SK-N-SH treated with all-trans-retinoic acid at 6 μM for 48 hours (cell line): ENCODE measurements at regions not wholly inside any gene's neighbourhood (a gene's known extent, or its start where the extent isn't known, plus 50 kb on each side); places are given as distances from the start of the nearest gene placed in this dataset.
"Not testable (repeated sequence)": the region's sequence is repeated elsewhere in the genome, so short reads cannot be mapped to it uniquely, and the experiment has no call there.

ENCODE experiments used
- ATAC-seq: fragments of 200-7000 bp; cut with Tn5 transposase; 3 replicates; pipeline ENCODE4 v1.9.1; 2020; ENCODE audit warnings: mild to moderate bottlenecking, moderate library complexity
- ARNTL ChIP-seq: fragments of 450-650 bp; formaldehyde crosslinking; IDR thresholded peaks from 2 replicates; pipeline ENCODE4 v1.5.0; 2020; ENCODE audit warnings: low read depth, mild to moderate bottlenecking, moderate library complexity, borderline replicate concordance
- BACH2 ChIP-seq: fragments of 250-450 bp; sonication (Bioruptor Pico); IDR thresholded peaks from 2 replicates; pipeline ENCODE4 v1.9.0; 2021; ENCODE audit warnings: mild to moderate bottlenecking, borderline replicate concordance
- CSDC2 ChIP-seq: fragments of 250-450 bp; sonication (Bioruptor Pico); IDR thresholded peaks from 2 replicates; pipeline ENCODE4 v1.5.0; 2020; ENCODE audit warnings: mild to moderate bottlenecking, moderate library complexity
- ESRRG ChIP-seq: fragments of 250-450 bp; sonication (Bioruptor Pico); IDR thresholded peaks from 2 replicates; pipeline ENCODE4 v1.6.1; 2021; ENCODE audit warnings: mild to moderate bottlenecking
- OSR1 ChIP-seq: fragments of 250-450 bp; sonication (Bioruptor Pico); IDR thresholded peaks from 2 replicates; pipeline ENCODE4 v1.8.0; 2022; ENCODE audit warnings: moderate library complexity, mild to moderate bottlenecking, inconsistent platforms
- PPARA ChIP-seq: fragments of 250-450 bp; sonication (Bioruptor Pico); IDR thresholded peaks from 2 replicates; pipeline ENCODE4 v1.5.0; 2020; ENCODE audit warnings: mild to moderate bottlenecking, borderline replicate concordance
- RARB ChIP-seq: fragments of 250-450 bp; sonication (Bioruptor Pico); IDR thresholded peaks from 2 replicates; pipeline ENCODE4 v1.8.0; 2021; ENCODE audit warnings: mild to moderate bottlenecking, moderate library complexity
- SNAI2 ChIP-seq: fragments of 250-450 bp; sonication (Bioruptor Pico); IDR thresholded peaks from 2 replicates; pipeline ENCODE4 v1.5.0; 2020; ENCODE audit warnings: mild to moderate bottlenecking, moderate library complexity
- TCF4 ChIP-seq: fragments of 250-450 bp; sonication (Bioruptor Pico); IDR thresholded peaks from 2 replicates; pipeline ENCODE4 v1.8.0; 2021; ENCODE audit warnings: mild to moderate bottlenecking, moderate library complexity, borderline replicate concordance
- TOX ChIP-seq: fragments of 250-450 bp; sonication (Bioruptor Pico); IDR thresholded peaks from 2 replicates; pipeline ENCODE4 v1.8.0; 2021; ENCODE audit warnings: mild to moderate bottlenecking, moderate library complexity, borderline replicate concordance
- ZC3H10 ChIP-seq: fragments of 250-450 bp; sonication (Bioruptor Pico); IDR thresholded peaks from 2 replicates; pipeline ENCODE4 v1.5.1; 2021; ENCODE audit warnings: mild to moderate bottlenecking, moderate library complexity
- ZFP3 ChIP-seq: fragments of 250-450 bp; sonication (Bioruptor Pico); IDR thresholded peaks from 2 replicates; pipeline ENCODE4 v1.5.0; 2020; ENCODE audit warnings: mild to moderate bottlenecking, moderate library complexity
- ZFP30 ChIP-seq: fragments of 450-650 bp; formaldehyde crosslinking; IDR thresholded peaks from 2 replicates; pipeline ENCODE4 v1.5.0; 2022; ENCODE audit warnings: mild to moderate bottlenecking, moderate library complexity
- ZNF565 ChIP-seq: fragments of 450-650 bp; formaldehyde crosslinking; conservative IDR thresholded peaks from 2 replicates; pipeline ENCODE4 v1.5.0; 2020; ENCODE audit warnings: low read depth, mild to moderate bottlenecking, moderate library complexity
- ZNF70 ChIP-seq: fragments of 450-650 bp; formaldehyde crosslinking; IDR thresholded peaks from 2 replicates; pipeline ENCODE4 v1.5.0; 2020; ENCODE audit warnings: mild to moderate bottlenecking, moderate library complexity
- ZNF8 ChIP-seq: fragments of 450-650 bp; formaldehyde crosslinking; IDR thresholded peaks from 2 replicates; pipeline ENCODE4 v1.5.0; 2020; ENCODE audit warnings: mild to moderate bottlenecking, moderate library complexity
- TF ChIP-seq, protein P1 (sequence below): fragments of 250-450 bp; sonication (Bioruptor Pico); IDR thresholded peaks from 2 replicates; pipeline ENCODE4 v1.8.0; 2020; ENCODE audit warnings: mild to moderate bottlenecking, moderate library complexity, borderline replicate concordance
- TF ChIP-seq, protein P2 (sequence below): fragments of 250-450 bp; sonication (Bioruptor Pico); IDR thresholded peaks from 2 replicates; pipeline ENCODE4 v1.8.0; 2021; ENCODE audit warnings: low read depth, mild to moderate bottlenecking, moderate library complexity, borderline replicate concordance
- TF ChIP-seq, protein P3 (sequence below): fragments of 250-450 bp; sonication (Bioruptor Pico); IDR thresholded peaks from 2 replicates; pipeline ENCODE4 v1.5.1; 2021; ENCODE audit warnings: mild to moderate bottlenecking, moderate library complexity
- TF ChIP-seq, protein P4 (sequence below): fragments of 250-450 bp; sonication (Bioruptor Pico); IDR thresholded peaks from 2 replicates; pipeline ENCODE4 v1.5.1; 2020; ENCODE audit warnings: low read depth, mild to moderate bottlenecking, moderate library complexity
- TF ChIP-seq, protein P5 (sequence below): fragments of 250-450 bp; sonication (Bioruptor Pico); IDR thresholded peaks from 2 replicates; pipeline ENCODE4 v1.5.0; 2020; ENCODE audit warnings: mild to moderate bottlenecking, moderate library complexity

DNA sequence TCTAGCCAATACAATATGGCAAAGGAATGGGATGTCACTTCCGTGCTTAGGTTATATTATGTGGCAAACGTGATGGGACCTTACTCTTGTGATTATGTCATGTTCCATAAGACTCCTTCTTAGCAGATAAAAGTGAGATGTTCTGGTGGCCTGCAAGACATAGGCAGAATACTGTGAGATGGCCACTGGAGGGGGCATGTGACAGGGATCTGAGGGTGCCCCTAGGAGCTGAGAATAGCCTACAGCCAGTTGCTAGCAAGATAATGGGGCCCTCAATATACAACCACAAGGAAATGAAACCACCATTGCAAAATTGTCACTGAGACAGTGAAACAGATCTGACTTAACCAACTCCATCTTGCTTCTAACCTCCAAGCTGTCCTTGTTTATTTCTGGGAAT, 151.4 kb upstream of the SSTR1 start:
- ATAC-seq: no peak

DNA sequence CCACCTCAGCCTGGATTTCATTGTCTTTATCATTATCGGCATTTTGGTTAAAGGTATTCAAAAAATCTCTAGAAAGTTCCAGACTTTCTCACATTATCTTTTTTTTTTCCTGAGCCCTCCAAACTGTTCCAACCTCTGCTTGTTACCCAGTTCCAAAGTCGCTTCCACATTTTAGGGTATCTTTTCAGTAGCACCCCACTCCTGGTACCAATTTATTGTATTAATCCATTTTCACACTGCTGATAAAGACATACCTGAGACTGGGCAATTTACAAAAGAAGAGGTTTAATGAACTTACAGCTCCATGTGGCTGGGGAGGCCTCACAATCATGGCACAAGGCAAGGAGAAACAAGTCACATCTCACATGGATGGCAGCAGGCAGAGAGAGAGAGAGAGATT, 145.5 kb upstream of the SSTR1 start:
- not testable (repeated sequence) for ATAC-seq

More for the DNA sequence above, 151.4 kb upstream of the SSTR1 start:
- TF ChIP-seq PPARA (CRISPR knock-in tag) (no peak), TCF4 (CRISPR knock-in tag) (no peak), OSR1 (no peak), CSDC2 (CRISPR knock-in tag) (no peak), ZNF8 (no peak), RARB (CRISPR knock-in tag) (no peak)
- TF ChIP-seq, protein P1, sequence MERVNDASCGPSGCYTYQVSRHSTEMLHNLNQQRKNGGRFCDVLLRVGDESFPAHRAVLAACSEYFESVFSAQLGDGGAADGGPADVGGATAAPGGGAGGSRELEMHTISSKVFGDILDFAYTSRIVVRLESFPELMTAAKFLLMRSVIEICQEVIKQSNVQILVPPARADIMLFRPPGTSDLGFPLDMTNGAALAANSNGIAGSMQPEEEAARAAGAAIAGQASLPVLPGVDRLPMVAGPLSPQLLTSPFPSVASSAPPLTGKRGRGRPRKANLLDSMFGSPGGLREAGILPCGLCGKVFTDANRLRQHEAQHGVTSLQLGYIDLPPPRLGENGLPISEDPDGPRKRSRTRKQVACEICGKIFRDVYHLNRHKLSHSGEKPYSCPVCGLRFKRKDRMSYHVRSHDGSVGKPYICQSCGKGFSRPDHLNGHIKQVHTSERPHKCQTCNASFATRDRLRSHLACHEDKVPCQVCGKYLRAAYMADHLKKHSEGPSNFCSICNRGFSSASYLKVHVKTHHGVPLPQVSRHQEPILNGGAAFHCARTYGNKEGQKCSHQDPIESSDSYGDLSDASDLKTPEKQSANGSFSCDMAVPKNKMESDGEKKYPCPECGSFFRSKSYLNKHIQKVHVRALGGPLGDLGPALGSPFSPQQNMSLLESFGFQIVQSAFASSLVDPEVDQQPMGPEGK: no peak
- TF ChIP-seq, protein P2, sequence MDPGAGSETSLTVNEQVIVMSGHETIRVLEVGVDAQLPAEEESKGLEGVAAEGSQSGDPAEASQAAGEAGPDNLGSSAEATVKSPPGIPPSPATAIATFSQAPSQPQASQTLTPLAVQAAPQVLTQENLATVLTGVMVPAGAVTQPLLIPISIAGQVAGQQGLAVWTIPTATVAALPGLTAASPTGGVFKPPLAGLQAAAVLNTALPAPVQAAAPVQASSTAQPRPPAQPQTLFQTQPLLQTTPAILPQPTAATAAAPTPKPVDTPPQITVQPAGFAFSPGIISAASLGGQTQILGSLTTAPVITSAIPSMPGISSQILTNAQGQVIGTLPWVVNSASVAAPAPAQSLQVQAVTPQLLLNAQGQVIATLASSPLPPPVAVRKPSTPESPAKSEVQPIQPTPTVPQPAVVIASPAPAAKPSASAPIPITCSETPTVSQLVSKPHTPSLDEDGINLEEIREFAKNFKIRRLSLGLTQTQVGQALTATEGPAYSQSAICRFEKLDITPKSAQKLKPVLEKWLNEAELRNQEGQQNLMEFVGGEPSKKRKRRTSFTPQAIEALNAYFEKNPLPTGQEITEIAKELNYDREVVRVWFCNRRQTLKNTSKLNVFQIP: no peak

DNA sequence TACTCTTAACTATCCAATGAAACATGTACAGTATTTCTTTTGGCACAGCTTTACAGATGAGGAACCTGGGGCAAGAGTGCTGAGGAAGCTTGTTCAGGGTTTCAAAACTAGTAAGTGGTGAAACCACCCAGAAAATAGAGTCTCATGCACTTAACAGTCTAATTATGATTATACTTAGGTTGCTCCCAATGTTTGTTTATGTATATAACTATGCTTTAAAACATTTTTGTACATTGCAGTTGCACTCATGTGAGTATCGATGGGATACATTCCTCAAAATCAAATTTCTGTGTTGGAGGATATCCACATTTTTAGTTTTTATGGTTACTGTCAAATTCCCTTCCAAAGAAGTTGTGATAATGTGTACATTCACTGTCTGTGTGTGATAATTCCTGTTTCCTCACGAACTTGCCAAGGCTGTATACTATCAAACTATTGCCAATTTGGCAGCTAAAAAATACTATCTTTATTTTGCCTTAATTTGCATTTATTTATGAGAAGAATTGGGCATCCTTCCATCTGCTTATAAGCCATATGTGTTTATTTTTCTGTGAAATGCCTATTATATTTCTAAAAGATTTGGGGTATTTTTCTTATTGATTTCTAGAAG, 143.9 kb upstream of the SSTR1 start:
- no peak for TF ChIP-seq ZNF565 (CRISPR knock-in tag)
- TF ChIP-seq OSR1: no peak
- no peak for TF ChIP-seq ZC3H10 (CRISPR knock-in tag)
- TF ChIP-seq, protein P3, sequence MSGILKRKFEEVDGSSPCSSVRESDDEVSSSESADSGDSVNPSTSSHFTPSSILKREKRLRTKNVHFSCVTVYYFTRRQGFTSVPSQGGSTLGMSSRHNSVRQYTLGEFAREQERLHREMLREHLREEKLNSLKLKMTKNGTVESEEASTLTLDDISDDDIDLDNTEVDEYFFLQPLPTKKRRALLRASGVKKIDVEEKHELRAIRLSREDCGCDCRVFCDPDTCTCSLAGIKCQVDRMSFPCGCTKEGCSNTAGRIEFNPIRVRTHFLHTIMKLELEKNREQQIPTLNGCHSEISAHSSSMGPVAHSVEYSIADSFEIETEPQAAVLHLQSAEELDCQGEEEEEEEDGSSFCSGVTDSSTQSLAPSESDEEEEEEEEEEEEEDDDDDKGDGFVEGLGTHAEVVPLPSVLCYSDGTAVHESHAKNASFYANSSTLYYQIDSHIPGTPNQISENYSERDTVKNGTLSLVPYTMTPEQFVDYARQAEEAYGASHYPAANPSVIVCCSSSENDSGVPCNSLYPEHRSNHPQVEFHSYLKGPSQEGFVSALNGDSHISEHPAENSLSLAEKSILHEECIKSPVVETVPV: no peak
- no peak for TF ChIP-seq PPARA (CRISPR knock-in tag)
- TF ChIP-seq CSDC2 (CRISPR knock-in tag): no peak
- TF ChIP-seq, protein P1: no peak
- no peak for TF ChIP-seq ESRRG (CRISPR knock-in tag)
- no peak for TF ChIP-seq BACH2 (CRISPR knock-in tag)
- no peak for TF ChIP-seq ZNF70 (CRISPR knock-in tag)
- TF ChIP-seq ZNF8: no peak
- TF ChIP-seq ZFP30: no peak
- TF ChIP-seq ARNTL (CRISPR knock-in tag): no peak
- TF ChIP-seq, protein P4, sequence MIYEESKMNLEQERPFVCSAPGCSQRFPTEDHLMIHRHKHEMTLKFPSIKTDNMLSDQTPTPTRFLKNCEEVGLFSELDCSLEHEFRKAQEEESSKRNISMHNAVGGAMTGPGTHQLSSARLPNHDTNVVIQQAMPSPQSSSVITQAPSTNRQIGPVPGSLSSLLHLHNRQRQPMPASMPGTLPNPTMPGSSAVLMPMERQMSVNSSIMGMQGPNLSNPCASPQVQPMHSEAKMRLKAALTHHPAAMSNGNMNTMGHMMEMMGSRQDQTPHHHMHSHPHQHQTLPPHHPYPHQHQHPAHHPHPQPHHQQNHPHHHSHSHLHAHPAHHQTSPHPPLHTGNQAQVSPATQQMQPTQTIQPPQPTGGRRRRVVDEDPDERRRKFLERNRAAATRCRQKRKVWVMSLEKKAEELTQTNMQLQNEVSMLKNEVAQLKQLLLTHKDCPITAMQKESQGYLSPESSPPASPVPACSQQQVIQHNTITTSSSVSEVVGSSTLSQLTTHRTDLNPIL (CRISPR knock-in tag): no peak
- TF ChIP-seq, protein P5, sequence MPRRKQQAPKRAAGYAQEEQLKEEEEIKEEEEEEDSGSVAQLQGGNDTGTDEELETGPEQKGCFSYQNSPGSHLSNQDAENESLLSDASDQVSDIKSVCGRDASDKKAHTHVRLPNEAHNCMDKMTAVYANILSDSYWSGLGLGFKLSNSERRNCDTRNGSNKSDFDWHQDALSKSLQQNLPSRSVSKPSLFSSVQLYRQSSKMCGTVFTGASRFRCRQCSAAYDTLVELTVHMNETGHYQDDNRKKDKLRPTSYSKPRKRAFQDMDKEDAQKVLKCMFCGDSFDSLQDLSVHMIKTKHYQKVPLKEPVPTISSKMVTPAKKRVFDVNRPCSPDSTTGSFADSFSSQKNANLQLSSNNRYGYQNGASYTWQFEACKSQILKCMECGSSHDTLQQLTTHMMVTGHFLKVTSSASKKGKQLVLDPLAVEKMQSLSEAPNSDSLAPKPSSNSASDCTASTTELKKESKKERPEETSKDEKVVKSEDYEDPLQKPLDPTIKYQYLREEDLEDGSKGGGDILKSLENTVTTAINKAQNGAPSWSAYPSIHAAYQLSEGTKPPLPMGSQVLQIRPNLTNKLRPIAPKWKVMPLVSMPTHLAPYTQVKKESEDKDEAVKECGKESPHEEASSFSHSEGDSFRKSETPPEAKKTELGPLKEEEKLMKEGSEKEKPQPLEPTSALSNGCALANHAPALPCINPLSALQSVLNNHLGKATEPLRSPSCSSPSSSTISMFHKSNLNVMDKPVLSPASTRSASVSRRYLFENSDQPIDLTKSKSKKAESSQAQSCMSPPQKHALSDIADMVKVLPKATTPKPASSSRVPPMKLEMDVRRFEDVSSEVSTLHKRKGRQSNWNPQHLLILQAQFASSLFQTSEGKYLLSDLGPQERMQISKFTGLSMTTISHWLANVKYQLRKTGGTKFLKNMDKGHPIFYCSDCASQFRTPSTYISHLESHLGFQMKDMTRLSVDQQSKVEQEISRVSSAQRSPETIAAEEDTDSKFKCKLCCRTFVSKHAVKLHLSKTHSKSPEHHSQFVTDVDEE (CRISPR knock-in tag): no peak
- TF ChIP-seq TCF4 (CRISPR knock-in tag): no peak
- no peak for TF ChIP-seq TOX
- TF ChIP-seq ZFP3 (CRISPR knock-in tag): no peak
- TF ChIP-seq SNAI2 (CRISPR knock-in tag): no peak
- ATAC-seq: no peak
